ENCODE measurements at regions not wholly inside any gene's neighbourhood (a gene's known extent, or its start where the extent isn't known, plus 50 kb on each side); places are given as distances from the start of the nearest gene placed in this dataset.

GRCh38 chr12:66744461-66744860 is 65.6 kb upstream of the GRIP1 start (continued):
- TF ChIP-seq IRF1 (CRISPR knock-in tag; IDR thresholded peaks at IDR 0.05) (no peak), GABPB1 (CRISPR knock-in tag; IDR thresholded peaks at IDR 0.05) (no peak), MXD4 (CRISPR knock-in tag; IDR thresholded peaks at IDR 0.05; ENCODE audit: borderline replicate concordance) (no peak), HMGA2 (CRISPR knock-in tag; IDR thresholded peaks at IDR 0.05) (no peak)

DNA sequence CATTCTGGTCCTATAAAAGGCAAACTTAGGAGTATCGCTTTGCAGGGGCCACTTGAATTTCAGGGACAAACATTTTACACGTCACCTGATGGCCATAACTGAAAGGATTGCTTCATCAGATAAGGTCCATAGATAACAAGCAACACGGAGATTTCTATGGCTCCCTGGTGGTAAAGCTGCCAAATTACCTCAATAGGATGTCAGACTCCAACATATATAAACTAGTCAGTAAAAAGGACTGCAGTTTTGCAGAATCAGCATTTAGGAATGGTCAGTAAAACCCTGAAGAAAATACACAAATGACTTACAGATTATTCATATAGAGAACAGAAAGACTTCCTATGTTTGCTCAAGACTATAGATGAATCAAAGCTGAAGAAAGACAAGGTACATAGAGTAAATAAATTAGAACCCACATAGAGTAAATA is 66.1 kb upstream of the GRIP1 start:
- H3K27ac Mint-ChIP-seq: no peak overlapping the region
- peaks cover 14% of the 10 kb centered on the region for H3K4me1 Mint-ChIP-seq
- H3K4me3 Mint-ChIP-seq: no peak overlapping the region
- no peaks in the 10 kb centered on the region for H3K36me3 Mint-ChIP-seq
- H3K9me3 Mint-ChIP-seq: no peaks in the 10 kb centered on the region
- no peak for DNase-seq (ENCODE audit: low spot score)
- CTCF ChIA-PET: interaction anchor here (0.6 kb wide), 1 partner anchor 84 kb away, joined by 3 read pairs; no protein-coding TSS in a partner anchor
- H3K27me3 Mint-ChIP-seq (ENCODE audit: low read depth): no peaks in the 10 kb centered on the region
- POLR2A ChIA-PET: no interaction called here
- ATAC-seq: no peak
- no peak for TF ChIP-seq NFATC4 (CRISPR knock-in tag; IDR thresholded peaks at IDR 0.05)
- TF ChIP-seq ARID4B (CRISPR knock-in tag; IDR thresholded peaks at IDR 0.05; ENCODE audit: borderline replicate concordance): no peak
- no peak for TF ChIP-seq ZNF232 (CRISPR knock-in tag; IDR thresholded peaks at IDR 0.05)
- TF ChIP-seq PRRX2 (CRISPR knock-in tag; IDR thresholded peaks at IDR 0.05): no peak
- no peak for TF ChIP-seq IRF1 (CRISPR knock-in tag; IDR thresholded peaks at IDR 0.05)
- TF ChIP-seq ZNF396 (CRISPR knock-in tag; IDR thresholded peaks at IDR 0.05; ENCODE audit: borderline replicate concordance): no peak
- TF ChIP-seq ATF2 (CRISPR knock-in tag; IDR thresholded peaks at IDR 0.05; ENCODE audit: borderline replicate concordance, low read depth): no peak
- TF ChIP-seq MXD4 (CRISPR knock-in tag; IDR thresholded peaks at IDR 0.05; ENCODE audit: borderline replicate concordance): no peak
- TF ChIP-seq SMAD4 (CRISPR knock-in tag; IDR thresholded peaks at IDR 0.05): no peak
- no peak for TF ChIP-seq KAT7 (CRISPR knock-in tag; IDR thresholded peaks at IDR 0.05; ENCODE audit: borderline replicate concordance)
- TF ChIP-seq ZNF138 (CRISPR knock-in tag; conservative IDR thresholded peaks at IDR 0.05): no peak
- TF ChIP-seq NR3C1 (CRISPR knock-in tag; conservative IDR thresholded peaks at IDR 0.05; ENCODE audit: low read depth): no peak
- TF ChIP-seq, protein P1, sequence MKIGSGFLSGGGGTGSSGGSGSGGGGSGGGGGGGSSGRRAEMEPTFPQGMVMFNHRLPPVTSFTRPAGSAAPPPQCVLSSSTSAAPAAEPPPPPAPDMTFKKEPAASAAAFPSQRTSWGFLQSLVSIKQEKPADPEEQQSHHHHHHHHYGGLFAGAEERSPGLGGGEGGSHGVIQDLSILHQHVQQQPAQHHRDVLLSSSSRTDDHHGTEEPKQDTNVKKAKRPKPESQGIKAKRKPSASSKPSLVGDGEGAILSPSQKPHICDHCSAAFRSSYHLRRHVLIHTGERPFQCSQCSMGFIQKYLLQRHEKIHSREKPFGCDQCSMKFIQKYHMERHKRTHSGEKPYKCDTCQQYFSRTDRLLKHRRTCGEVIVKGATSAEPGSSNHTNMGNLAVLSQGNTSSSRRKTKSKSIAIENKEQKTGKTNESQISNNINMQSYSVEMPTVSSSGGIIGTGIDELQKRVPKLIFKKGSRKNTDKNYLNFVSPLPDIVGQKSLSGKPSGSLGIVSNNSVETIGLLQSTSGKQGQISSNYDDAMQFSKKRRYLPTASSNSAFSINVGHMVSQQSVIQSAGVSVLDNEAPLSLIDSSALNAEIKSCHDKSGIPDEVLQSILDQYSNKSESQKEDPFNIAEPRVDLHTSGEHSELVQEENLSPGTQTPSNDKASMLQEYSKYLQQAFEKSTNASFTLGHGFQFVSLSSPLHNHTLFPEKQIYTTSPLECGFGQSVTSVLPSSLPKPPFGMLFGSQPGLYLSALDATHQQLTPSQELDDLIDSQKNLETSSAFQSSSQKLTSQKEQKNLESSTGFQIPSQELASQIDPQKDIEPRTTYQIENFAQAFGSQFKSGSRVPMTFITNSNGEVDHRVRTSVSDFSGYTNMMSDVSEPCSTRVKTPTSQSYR (CRISPR knock-in tag; IDR thresholded peaks at IDR 0.05): no peak
- no peak for TF ChIP-seq HMGA2 (CRISPR knock-in tag; IDR thresholded peaks at IDR 0.05)
- TF ChIP-seq NR2C2 (CRISPR knock-in tag; IDR thresholded peaks at IDR 0.05): no peak
- TF ChIP-seq PRDM15 (CRISPR knock-in tag; IDR thresholded peaks at IDR 0.05): no peak
- TF ChIP-seq ZNF512 (CRISPR knock-in tag; IDR thresholded peaks at IDR 0.05; ENCODE audit: borderline replicate concordance): no peak
- no peak for TF ChIP-seq ATF1 (CRISPR knock-in tag; IDR thresholded peaks at IDR 0.05)
